ENCODE measurements at regions not wholly inside any gene's neighbourhood (a gene's known extent, or its start where the extent isn't known, plus 50 kb on each side); places are given as distances from the start of the nearest gene placed in this dataset.

GRCh38 chr1:99163671-99164070, 100.6 kb upstream of the PLPPR4 start:
- DNase-seq (ENCODE audit: low read depth), result no peak

GRCh38 chr1:99170516-99170915, 93.8 kb upstream of the PLPPR4 start:
- DNase-seq (ENCODE audit: low read depth), result peak; percentile 63

GRCh38 chr1:99171184-99171813, 93.0 kb upstream of the PLPPR4 start:
- DNase-seq (ENCODE audit: low read depth), result no peak

GRCh38 chr1:99173282-99173681, 91.0 kb upstream of the PLPPR4 start:
- peak; percentile 59 for DNase-seq (ENCODE audit: low read depth)

- DNase-seq (ENCODE audit: low read depth), result no peak
Measured at GRCh38 chr1:99173900-99174299, 90.4 kb upstream of the PLPPR4 start.

- no peak for DNase-seq (ENCODE audit: low read depth)
Measured at GRCh38 chr1:99176753-99177152, 87.5 kb upstream of the PLPPR4 start.

GRCh38 chr1:99177465-99177864, 86.8 kb upstream of the PLPPR4 start:
- DNase-seq (ENCODE audit: low read depth), result no peak

GRCh38 chr1:99180343-99180808, 83.9 kb upstream of the PLPPR4 start:
- DNase-seq (ENCODE audit: low read depth), result peak; percentile 76

- DNase-seq (ENCODE audit: low read depth), result no peak
Measured at GRCh38 chr1:99180915-99181314, 83.4 kb upstream of the PLPPR4 start.

GRCh38 chr1:99181892-99182291, 82.4 kb upstream of the PLPPR4 start:
- DNase-seq (ENCODE audit: low read depth), result peak; percentile 7

- no peak for DNase-seq (ENCODE audit: low read depth)
Measured at GRCh38 chr1:99185196-99185595, 79.1 kb upstream of the PLPPR4 start.

- DNase-seq (ENCODE audit: low read depth), result no peak
Measured at GRCh38 chr1:99193431-99193830, 70.9 kb upstream of the PLPPR4 start.

- peak; percentile 7 for DNase-seq (ENCODE audit: low read depth)
Measured at GRCh38 chr1:99198393-99198792, 65.9 kb upstream of the PLPPR4 start.

- DNase-seq (ENCODE audit: low read depth), result no peak
Measured at GRCh38 chr1:99207216-99207615, 57.1 kb upstream of the PLPPR4 start.
